ENCODE measurements at regions not wholly inside any gene's neighbourhood (a gene's known extent, or its start where the extent isn't known, plus 50 kb on each side); places are given as distances from the start of the nearest gene placed in this dataset.

DNA sequence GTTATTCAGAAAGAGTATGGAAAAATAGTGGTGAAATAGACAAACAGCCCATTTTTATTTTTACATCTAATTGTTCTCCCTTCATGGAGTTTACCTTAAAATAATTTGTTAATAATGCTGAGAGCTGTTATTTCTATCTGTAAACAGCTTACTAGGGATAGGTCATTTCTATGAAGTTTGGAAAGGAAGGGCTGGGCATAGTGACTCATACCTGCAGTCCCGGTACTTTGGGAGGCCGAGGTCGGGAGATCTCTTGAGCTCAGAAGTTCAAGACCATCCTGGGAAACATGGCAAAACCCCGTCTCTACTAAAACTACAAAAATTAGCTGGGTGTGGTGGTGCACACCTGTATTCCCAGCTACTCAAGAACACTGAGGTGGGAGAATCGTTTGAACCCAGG, 624.3 kb upstream of the LMCD1 start:
- Histone ChIP-seq H3K36me3 (no peaks in the 10 kb centered on the region), H3K4me1 (peaks cover 0 to 12% (median 0%) of the 10 kb centered on the region in 12 donors), H3K4me3 (no peak overlapping the region), H3K27me3 (no peaks in the 10 kb centered on the region), H3K9me3 (no peaks in the 10 kb centered on the region), H3K27ac (no peak overlapping the region)
- 68 to 76% (median 73%) methylated on average over 5 of the region's 5 CpGs for WGBS, 4 donors
- ATAC-seq = no peak
- intact Hi-C loops (cut with DNase I) = no loop called here
- TF ChIP-seq POLR2A (IDR thresholded peaks at IDR 0.05) (no peak), CTCF (IDR thresholded peaks at IDR 0.05) (no peak)
- no peak for DNase-seq

- Histone ChIP-seq H3K27ac (no peak overlapping the region), H3K4me1 (peaks cover 0 to 12% (median 0%) of the 10 kb centered on the region in 12 donors), H3K27me3 (no peaks in the 10 kb centered on the region), H3K36me3 (no peaks in the 10 kb centered on the region), H3K9me3 (no peaks in the 10 kb centered on the region), H3K4me3 (no peak overlapping the region)
- no peak for ATAC-seq
- DNase-seq = no peak
- intact Hi-C loops (cut with DNase I) = no loop called here
- TF ChIP-seq CTCF (IDR thresholded peaks at IDR 0.05) = no peak
- TF ChIP-seq POLR2A (IDR thresholded peaks at IDR 0.05) = no peak
- 67 to 77% (median 74%) methylated on average over 1 of the region's 1 CpG for WGBS, 4 donors
These were observed 622.1 kb upstream of the LMCD1 start for GRCh38 chr3:7879572-7879971.

- DNase-seq (no peak), ATAC-seq (no peak)
- H3K4me1 ChIP-seq = peaks cover 0 to 3% (median 0%) of the 10 kb centered on the region in 12 donors
- H3K27me3 ChIP-seq = no peaks in the 10 kb centered on the region
- no peaks in the 10 kb centered on the region for H3K36me3 ChIP-seq
- WGBS, 4 donors = 64 to 68% (median 65%) methylated on average over 2 of the region's 2 CpGs
- H3K27ac ChIP-seq = no peak overlapping the region
- no peak overlapping the region for H3K4me3 ChIP-seq
- intact Hi-C loops (cut with DNase I) = no loop called here
- peaks cover 0 to 11% (median 0%) of the 10 kb centered on the region in 12 donors for H3K9me3 ChIP-seq
- no peak for TF ChIP-seq POLR2A (IDR thresholded peaks at IDR 0.05)
- TF ChIP-seq CTCF (IDR thresholded peaks at IDR 0.05) = no peak
These were observed 619.7 kb upstream of the LMCD1 start for GRCh38 chr3:7881946-7882345.

- TF ChIP-seq POLR2A (IDR thresholded peaks at IDR 0.05) = no peak
- no peak for TF ChIP-seq CTCF (IDR thresholded peaks at IDR 0.05)
- no peaks in the 10 kb centered on the region for H3K4me1 ChIP-seq
- DNase-seq (no peak), ATAC-seq (no peak)
- no peak overlapping the region for H3K27ac ChIP-seq
- H3K4me3 ChIP-seq = no peak overlapping the region
- no peaks in the 10 kb centered on the region for H3K27me3 ChIP-seq
- intact Hi-C loops (cut with DNase I) = no loop called here
- H3K36me3 ChIP-seq = no peaks in the 10 kb centered on the region
- 39 to 54% (median 47%) methylated on average over 4 to 5 of the region's 5 CpGs for WGBS, 4 donors
- peaks cover 0 to 22% (median 2%) of the 10 kb centered on the region in 12 donors for H3K9me3 ChIP-seq
These were observed 604.0 kb upstream of the LMCD1 start for GRCh38 chr3:7897655-7898054.

Measured in heart left ventricle (tissue), 16 donors.